ENCODE measurements at regions not wholly inside any gene's neighbourhood (a gene's known extent, or its start where the extent isn't known, plus 50 kb on each side); places are given as distances from the start of the nearest gene placed in this dataset.

DNA sequence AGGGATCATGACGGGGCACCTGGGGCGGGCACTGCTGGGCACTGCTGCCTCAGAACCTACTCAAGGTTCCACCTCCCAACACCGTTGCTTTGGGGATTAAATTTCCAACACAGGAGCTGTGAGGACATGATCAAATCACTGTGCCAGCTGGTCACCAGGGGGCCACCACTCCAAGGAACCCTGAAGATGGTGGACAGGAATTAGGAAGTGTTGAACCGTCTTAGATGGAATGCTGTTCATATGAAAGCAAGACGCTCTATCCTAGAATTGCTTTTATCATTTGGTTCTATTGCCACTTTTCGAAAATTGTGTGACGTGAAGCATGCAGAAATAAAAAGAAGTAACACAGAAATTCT is 140.3 kb downstream of the DLL1 start:
- TF ChIP-seq POLR2A (IDR thresholded peaks at IDR 0.05; ENCODE audit: low read depth, low read length) (no peak), POLR2AphosphoS5 (IDR thresholded peaks at IDR 0.05; ENCODE audit: low read depth, low read length) (no peak), TAF1 (IDR thresholded peaks at IDR 0.05; ENCODE audit: low read depth, low read length) (no peak), SPI1 (IDR thresholded peaks at IDR 0.05; ENCODE audit: low read depth, low read length) (no peak), POU2F2 (IDR thresholded peaks at IDR 0.05; ENCODE audit: low read depth, low read length) (no peak)
